Urinary bladder (tissue), 3 donors: ENCODE measurements at regions not wholly inside any gene's neighbourhood (a gene's known extent, or its start where the extent isn't known, plus 50 kb on each side); places are given as distances from the start of the nearest gene placed in this dataset.
"Not testable (repeated sequence)": the region's sequence is repeated elsewhere in the genome, so short reads cannot be mapped to it uniquely, and the experiment has no call there.

Experiments
- DNase-seq: peaks from one replicate; pipeline ENCODE4 v3.0.0-alpha.2; 2015; ENCODE audit errors: extremely low spot score
- H3K27ac ChIP-seq: one replicate; pipeline ENCODE4 v1.5.1; 2013; ENCODE audit warnings: low read depth, mild to moderate bottlenecking, moderate library complexity
- H3K36me3 ChIP-seq: one replicate; pipeline ENCODE4 v1.6.1; 2013; ENCODE audit warnings: mild to moderate bottlenecking, moderate library complexity; ENCODE audit not compliant: insufficient read depth
- H3K4me1 ChIP-seq: one replicate; pipeline ENCODE4 v1.6.1; 2013; ENCODE audit warnings: mild to moderate bottlenecking, moderate library complexity; ENCODE audit not compliant: insufficient read depth
- H3K4me3 ChIP-seq: one replicate; pipeline ENCODE4 v1.5.1; 2013; ENCODE audit warnings: low read depth, low read length
- WGBS: extraction: QIAGEN DNeasy Blood & Tissue Kit; methylation state at CpG from one replicate; pipeline ENCODE4 v1.1.7; 2013; 5-methylcytosine and 5-hydroxymethylcytosine counted together
- donor health status: healthy with polysubstance abuse.
- donor health status: healthy.

DNA sequence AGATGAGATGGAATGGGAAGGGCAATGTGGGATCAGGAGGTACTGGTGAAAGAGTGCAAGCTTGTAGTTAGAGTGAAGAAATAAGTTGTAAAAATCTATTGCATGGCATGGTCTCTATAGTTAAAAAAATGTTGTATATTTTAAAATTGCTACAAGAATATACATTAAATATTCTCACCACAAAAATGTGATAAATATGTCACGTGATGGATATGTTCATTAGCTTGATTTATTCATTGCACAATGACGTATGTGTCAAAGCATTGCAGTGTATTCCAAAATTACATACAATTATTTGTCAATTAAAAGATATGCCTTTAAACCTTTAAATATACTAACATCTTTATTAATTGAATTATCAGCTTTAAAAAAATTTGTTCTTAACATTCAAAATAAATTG is 1607.1 kb downstream of the REEP3 start:
- Histone ChIP-seq H3K4me1 (no peaks in the 10 kb centered on the region), H3K36me3 (no peaks in the 10 kb centered on the region), H3K27ac (no peak overlapping the region), H3K4me3 (no peak overlapping the region)
- 86% methylated on average over 2 of the region's 2 CpGs for whole genome bisulfite sequencing
- no peak for DNase-seq

GRCh38 chr10:65130162-65130758 is 1609.1 kb downstream of the REEP3 start:
- H3K27ac ChIP-seq = no peak overlapping the region
- no peak overlapping the region for H3K4me3 ChIP-seq
- H3K4me1 ChIP-seq = no peaks in the 10 kb centered on the region
- WGBS = 73% methylated on average over 1 of the region's 1 CpG
- no peak for DNase-seq
- no peaks in the 10 kb centered on the region for H3K36me3 ChIP-seq

GRCh38 chr10:65133652-65134051 is 1612.5 kb downstream of the REEP3 start:
- Histone ChIP-seq H3K4me1 (no peaks in the 10 kb centered on the region), H3K4me3 (no peak overlapping the region), H3K27ac (no peak overlapping the region), H3K36me3 (no peaks in the 10 kb centered on the region)
- no peak for DNase-seq
- 96% methylated on average over 5 of the region's 5 CpGs for WGBS

GRCh38 chr10:65135508-65135907 is 1614.3 kb downstream of the REEP3 start:
- H3K27ac ChIP-seq = no peak overlapping the region
- no peak overlapping the region for H3K4me3 ChIP-seq
- no peaks in the 10 kb centered on the region for H3K36me3 ChIP-seq
- no peak for DNase-seq
- H3K4me1 ChIP-seq = no peaks in the 10 kb centered on the region
- 53% methylated on average over 1 of the region's 1 CpG for WGBS

DNA sequence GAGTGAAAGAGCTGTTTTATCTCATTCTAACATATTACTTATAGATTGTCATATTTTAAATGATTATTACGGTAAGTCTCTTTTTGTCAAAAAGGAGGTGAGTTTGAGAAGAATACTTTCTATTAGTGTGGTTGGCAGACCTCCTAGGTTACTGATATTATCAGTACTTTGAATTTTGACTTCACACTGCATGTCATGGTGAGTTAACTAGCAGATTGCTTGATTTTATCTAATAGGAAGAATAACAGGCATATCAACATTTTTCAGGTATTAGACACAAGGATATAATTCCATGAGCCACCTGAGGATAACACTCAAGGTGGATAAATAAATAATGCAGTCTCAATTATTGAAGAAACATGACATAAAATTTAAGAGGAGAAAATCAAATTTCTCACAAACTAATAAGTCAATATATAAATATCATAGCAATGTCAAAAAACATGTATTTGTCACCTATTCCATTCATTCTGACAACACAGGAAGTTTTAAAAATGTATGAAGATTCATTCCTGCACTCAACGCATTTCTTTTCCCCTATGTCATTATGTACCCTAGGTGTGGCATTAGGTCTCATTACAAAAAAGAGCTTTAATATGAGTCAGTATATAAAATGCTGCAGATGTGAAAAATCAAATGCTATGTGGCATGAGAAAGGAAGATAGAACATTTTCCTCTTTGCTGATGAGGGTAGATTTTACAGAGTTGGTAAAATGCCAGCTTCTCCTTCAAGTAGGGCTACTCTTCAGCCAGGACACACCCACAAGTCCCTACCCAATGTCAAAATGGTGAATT is 1621.6 kb downstream of the REEP3 start:
- Histone ChIP-seq H3K36me3 (no peaks in the 10 kb centered on the region), H3K4me3 (no peak overlapping the region), H3K4me1 (no peaks in the 10 kb centered on the region), H3K27ac (no peak overlapping the region)
- WGBS = 77% methylated on average over 2 of the region's 2 CpGs
- no peak for DNase-seq

DNA sequence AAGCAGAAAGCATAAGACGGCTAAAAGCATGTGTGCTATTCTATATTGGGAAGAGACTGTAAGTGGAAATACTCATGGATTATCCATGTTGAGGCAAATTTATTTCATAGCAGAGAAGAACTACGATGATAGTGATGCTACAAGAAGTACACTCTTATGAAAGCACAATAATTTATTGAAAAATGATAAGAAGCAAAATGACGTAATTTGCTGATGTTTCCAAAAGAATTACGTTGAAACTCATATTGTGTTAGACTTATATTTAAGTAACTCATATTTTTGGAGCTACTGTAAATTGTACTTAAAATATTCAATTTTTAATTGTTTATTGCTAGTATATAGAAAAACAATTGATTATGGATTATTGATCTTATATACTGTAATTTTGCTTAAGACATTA is 1622.5 kb downstream of the REEP3 start:
- no peak overlapping the region for H3K27ac ChIP-seq
- no peak overlapping the region for H3K4me3 ChIP-seq
- H3K4me1 ChIP-seq = no peaks in the 10 kb centered on the region
- H3K36me3 ChIP-seq = no peaks in the 10 kb centered on the region
- WGBS = 85% methylated on average over 4 of the region's 4 CpGs
- no peak for DNase-seq

GRCh38 chr10:65149878-65150277 is 1628.7 kb downstream of the REEP3 start:
- no peak overlapping the region for H3K4me3 ChIP-seq
- H3K4me1 ChIP-seq = no peaks in the 10 kb centered on the region
- no peak for DNase-seq
- H3K27ac ChIP-seq = no peak overlapping the region
- 82% methylated on average over 1 of the region's 1 CpG for WGBS
- no peaks in the 10 kb centered on the region for H3K36me3 ChIP-seq

- no peak overlapping the region for H3K4me3 ChIP-seq
- WGBS = 88% methylated on average over 4 of the region's 4 CpGs
- no peak for DNase-seq
- H3K36me3 ChIP-seq = no peaks in the 10 kb centered on the region
- no peak overlapping the region for H3K27ac ChIP-seq
- H3K4me1 ChIP-seq = no peaks in the 10 kb centered on the region
Measured at GRCh38 chr10:65166272-65166671, 1645.1 kb downstream of the REEP3 start.

DNA sequence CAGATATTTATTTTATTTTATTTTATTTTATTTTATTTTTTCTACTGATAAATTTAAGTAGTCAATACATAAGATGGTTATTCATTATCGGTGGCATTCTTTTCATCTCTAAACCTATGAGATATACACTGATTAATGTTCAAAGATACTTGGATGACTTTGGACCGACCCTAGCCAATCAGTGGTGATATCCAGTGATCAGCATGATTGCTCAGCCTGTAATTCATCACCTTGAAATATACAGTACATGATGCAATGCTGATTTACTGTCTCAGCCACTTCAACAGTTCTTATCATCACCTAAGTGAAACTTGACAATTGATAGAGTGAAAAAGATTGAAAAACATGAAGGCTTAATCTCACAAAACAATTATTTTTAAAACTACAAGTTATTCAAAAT is 1651.0 kb downstream of the REEP3 start:
- WGBS = 78% methylated on average over 2 of the region's 2 CpGs
- Histone ChIP-seq H3K27ac (no peak overlapping the region), H3K4me3 (no peak overlapping the region), H3K4me1 (no peaks in the 10 kb centered on the region), H3K36me3 (no peaks in the 10 kb centered on the region)
- DNase-seq = no peak

DNA sequence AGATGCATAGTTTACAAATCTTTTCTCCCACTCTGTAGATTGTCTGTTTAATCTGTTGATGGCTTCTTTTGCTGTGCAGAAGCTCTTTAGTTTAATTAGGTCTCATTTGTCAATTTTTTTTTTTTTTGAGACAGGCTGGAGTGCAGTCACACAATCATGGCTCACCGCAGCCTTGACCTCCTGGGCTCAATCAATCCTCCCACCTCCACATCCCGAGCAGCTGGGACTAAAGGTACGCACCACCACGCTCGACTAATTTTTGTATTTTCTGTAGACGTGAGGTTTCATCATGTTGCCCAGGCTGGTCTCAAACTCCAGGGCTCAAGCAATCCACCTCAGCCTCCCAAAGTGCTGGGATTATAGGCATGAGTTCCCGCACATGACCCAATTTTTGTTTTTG is 1655.8 kb downstream of the REEP3 start:
- DNase-seq = no peak
- H3K4me1 ChIP-seq = no peaks in the 10 kb centered on the region
- no peak overlapping the region for H3K4me3 ChIP-seq
- 94% methylated on average over 7 of the region's 7 CpGs for WGBS
- no peak overlapping the region for H3K27ac ChIP-seq
- no peaks in the 10 kb centered on the region for H3K36me3 ChIP-seq

DNA sequence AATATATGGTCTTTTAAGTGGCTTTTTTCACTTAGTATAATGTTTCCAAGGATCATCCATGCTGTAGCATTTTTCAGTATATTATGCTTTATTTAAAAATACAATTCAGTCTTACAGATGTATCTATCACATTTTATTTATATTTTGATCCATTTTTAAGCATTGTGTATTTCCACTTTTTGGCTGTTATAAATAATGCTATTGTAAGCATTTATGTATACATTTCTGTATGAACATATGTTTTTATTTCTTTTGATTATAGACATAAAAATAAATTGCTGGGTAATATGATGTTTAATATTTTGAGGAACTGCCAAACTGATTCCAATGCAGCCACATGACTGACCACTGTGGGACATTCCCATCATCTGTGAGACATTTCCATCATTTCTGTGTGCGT is 1662.0 kb downstream of the REEP3 start:
- no peak for DNase-seq
- no peak overlapping the region for H3K4me3 ChIP-seq
- 97% methylated on average over 1 of the region's 1 CpG for WGBS
- H3K27ac ChIP-seq = no peak overlapping the region
- H3K4me1 ChIP-seq = no peaks in the 10 kb centered on the region
- H3K36me3 ChIP-seq = no peaks in the 10 kb centered on the region

DNA sequence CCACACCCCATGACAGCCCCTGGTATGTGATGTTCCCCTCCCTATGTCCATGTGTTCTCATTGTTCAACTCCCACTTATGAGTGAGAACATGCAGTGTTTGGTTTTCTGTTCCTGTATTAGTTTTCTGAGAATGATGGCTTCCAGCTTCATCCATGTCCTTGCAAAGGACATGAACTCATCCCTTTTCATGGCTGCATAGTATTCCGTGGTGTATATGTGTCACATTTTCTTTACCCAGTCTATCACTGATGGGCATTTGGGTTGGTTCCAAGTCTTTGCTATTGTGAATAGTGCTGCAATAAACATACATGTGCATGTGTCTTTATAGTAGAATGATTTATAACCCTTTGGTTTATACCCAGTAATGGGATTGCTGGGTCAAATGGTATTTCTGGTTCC is 1665.5 kb downstream of the REEP3 start:
- H3K27ac ChIP-seq, H3K4me3 ChIP-seq, H3K4me1 ChIP-seq, H3K36me3 ChIP-seq, DNase-seq: not testable (repeated sequence)
- WGBS = 92% methylated on average over 1 of the region's 1 CpG

DNA sequence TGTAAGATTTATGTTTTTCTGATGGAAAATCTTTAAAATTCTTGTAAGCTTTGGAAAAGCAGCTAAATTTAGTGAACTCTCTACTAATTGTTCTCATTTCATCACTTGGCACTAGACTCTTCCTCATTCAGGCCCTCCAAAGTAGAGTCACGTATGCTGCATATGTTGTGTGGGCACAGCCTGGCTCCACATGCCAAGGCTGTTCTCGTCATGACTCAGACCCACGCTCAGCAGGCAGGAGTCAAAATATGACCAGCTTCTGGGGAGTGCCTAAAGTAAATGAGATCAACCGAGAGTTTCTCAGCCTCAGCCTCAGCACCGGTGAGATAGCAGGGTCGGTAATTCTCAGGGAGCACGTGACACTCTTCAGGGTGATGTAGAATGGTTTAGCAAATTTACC is 1672.9 kb downstream of the REEP3 start:
- no peaks in the 10 kb centered on the region for H3K4me1 ChIP-seq
- 91% methylated on average over 7 of the region's 7 CpGs for WGBS
- H3K4me3 ChIP-seq = no peak overlapping the region
- no peak for DNase-seq
- H3K36me3 ChIP-seq = no peaks in the 10 kb centered on the region
- H3K27ac ChIP-seq = no peak overlapping the region

DNA sequence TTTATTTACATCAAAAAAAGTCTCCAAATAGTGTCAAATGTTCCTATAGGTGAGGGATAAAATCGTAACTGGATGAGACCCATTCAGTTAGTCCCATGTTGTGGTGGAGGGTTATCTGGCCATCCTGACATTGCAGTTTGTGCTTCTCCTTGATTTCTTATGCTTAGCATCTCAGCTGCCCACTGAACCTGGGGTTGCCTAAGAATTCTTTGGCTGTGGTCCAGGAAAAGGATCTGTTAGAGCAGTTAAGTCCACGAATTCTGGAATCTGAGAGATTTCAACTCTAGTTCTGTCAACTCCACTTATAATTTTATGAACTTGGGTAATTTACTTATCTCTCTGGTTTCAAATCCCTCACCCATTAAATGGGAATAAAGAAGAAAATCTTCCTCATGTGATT is 1673.4 kb downstream of the REEP3 start:
- DNase-seq = no peak
- Histone ChIP-seq H3K36me3 (no peaks in the 10 kb centered on the region), H3K27ac (no peak overlapping the region), H3K4me3 (no peak overlapping the region), H3K4me1 (no peaks in the 10 kb centered on the region)
- 64% methylated on average over 2 of the region's 2 CpGs for WGBS
